ENCODE measurements at regions not wholly inside any gene's neighbourhood (a gene's known extent, or its start where the extent isn't known, plus 50 kb on each side); places are given as distances from the start of the nearest gene placed in this dataset.

- H3K36me3 ChIP-seq (ENCODE audit: control insufficient read depth, insufficient read depth, low read length): no peaks in the 10 kb centered on the region
- no peak for TF ChIP-seq CTCF (IDR thresholded peaks at IDR 0.05; ENCODE audit: insufficient read depth, low read depth, low read length)
- ChIA-PET POLR2A (no interaction called here), CTCF (no interaction called here)
- no peaks in the 10 kb centered on the region for H3K27me3 ChIP-seq (ENCODE audit: control insufficient read depth, insufficient read depth, low read length)
- H3K4me3 ChIP-seq (ENCODE audit: low read depth, low read length): no peak overlapping the region
- no peak for DNase-seq (ENCODE audit: low read depth)
Observed at GRCh38 chr5:20680718-20681302, 692.8 kb upstream of the CDH18 start.

GRCh38 chr5:20678814-20679298, 690.9 kb upstream of the CDH18 start:
- H3K27me3 ChIP-seq (ENCODE audit: control insufficient read depth, insufficient read depth, low read length): no peaks in the 10 kb centered on the region
- H3K36me3 ChIP-seq (ENCODE audit: control insufficient read depth, insufficient read depth, low read length): no peaks in the 10 kb centered on the region
- CTCF ChIA-PET: no interaction called here
- POLR2A ChIA-PET: no interaction called here
- TF ChIP-seq CTCF (IDR thresholded peaks at IDR 0.05; ENCODE audit: insufficient read depth, low read depth, low read length): no peak
- H3K4me3 ChIP-seq (ENCODE audit: low read depth, low read length): no peak overlapping the region
- no peak for DNase-seq (ENCODE audit: low read depth)

GRCh38 chr5:20678386-20678785, 690.4 kb upstream of the CDH18 start:
- no peaks in the 10 kb centered on the region for H3K36me3 ChIP-seq (ENCODE audit: control insufficient read depth, insufficient read depth, low read length)
- POLR2A ChIA-PET: no interaction called here
- H3K27me3 ChIP-seq (ENCODE audit: control insufficient read depth, insufficient read depth, low read length): no peaks in the 10 kb centered on the region
- DNase-seq (ENCODE audit: low read depth): no peak
- CTCF ChIA-PET: no interaction called here
- H3K4me3 ChIP-seq (ENCODE audit: low read depth, low read length): no peak overlapping the region
- TF ChIP-seq CTCF (IDR thresholded peaks at IDR 0.05; ENCODE audit: insufficient read depth, low read depth, low read length): no peak

GRCh38 chr5:20660588-20660987, 672.6 kb upstream of the CDH18 start:
- ChIA-PET POLR2A (no interaction called here), CTCF (no interaction called here)
- DNase-seq (ENCODE audit: low read depth): no peak
- Histone ChIP-seq H3K27me3 (ENCODE audit: control insufficient read depth, insufficient read depth, low read length) (no peaks in the 10 kb centered on the region), H3K36me3 (ENCODE audit: control insufficient read depth, insufficient read depth, low read length) (no peaks in the 10 kb centered on the region), H3K4me3 (ENCODE audit: low read depth, low read length) (no peak overlapping the region)
- no peak for TF ChIP-seq CTCF (IDR thresholded peaks at IDR 0.05; ENCODE audit: insufficient read depth, low read depth, low read length)

- Histone ChIP-seq H3K4me3 (ENCODE audit: low read depth, low read length) (no peak overlapping the region), H3K36me3 (ENCODE audit: control insufficient read depth, insufficient read depth, low read length) (no peaks in the 10 kb centered on the region), H3K27me3 (ENCODE audit: control insufficient read depth, insufficient read depth, low read length) (no peaks in the 10 kb centered on the region)
- CTCF ChIA-PET: no interaction called here
- POLR2A ChIA-PET: no interaction called here
- TF ChIP-seq CTCF (IDR thresholded peaks at IDR 0.05; ENCODE audit: insufficient read depth, low read depth, low read length): no peak
- no peak for DNase-seq (ENCODE audit: low read depth)
Observed at GRCh38 chr5:20656262-20656661, 668.3 kb upstream of the CDH18 start.

Measured in BJ (cell line).